ENCODE measurements at regions not wholly inside any gene's neighbourhood (a gene's known extent, or its start where the extent isn't known, plus 50 kb on each side); places are given as distances from the start of the nearest gene placed in this dataset.
"Not testable (repeated sequence)": the region's sequence is repeated elsewhere in the genome, so short reads cannot be mapped to it uniquely, and the experiment has no call there.

GRCh38 chr4:154029171-154029570, 240.3 kb upstream of the SFRP2 start:
- no peak for ATAC-seq (ENCODE audit: insufficient read depth, low FRiP score)
- H3K9ac ChIP-seq (ENCODE audit: insufficient read depth in 1 of 2, low read length in 2 of 2) = no peak overlapping the region
- DNase-seq = no peak
- no peak overlapping the region for H3K4me3 ChIP-seq
- no peaks in the 10 kb centered on the region for H3K27me3 ChIP-seq (ENCODE audit: control insufficient read depth in 3 of 3, insufficient read depth in 3 of 3, low read length in 2 of 3)
- H3K36me3 ChIP-seq (ENCODE audit: control insufficient read depth in 4 of 4, insufficient read depth in 4 of 4, low read length in 4 of 4) = no peaks in the 10 kb centered on the region
- TF ChIP-seq, protein P1, sequence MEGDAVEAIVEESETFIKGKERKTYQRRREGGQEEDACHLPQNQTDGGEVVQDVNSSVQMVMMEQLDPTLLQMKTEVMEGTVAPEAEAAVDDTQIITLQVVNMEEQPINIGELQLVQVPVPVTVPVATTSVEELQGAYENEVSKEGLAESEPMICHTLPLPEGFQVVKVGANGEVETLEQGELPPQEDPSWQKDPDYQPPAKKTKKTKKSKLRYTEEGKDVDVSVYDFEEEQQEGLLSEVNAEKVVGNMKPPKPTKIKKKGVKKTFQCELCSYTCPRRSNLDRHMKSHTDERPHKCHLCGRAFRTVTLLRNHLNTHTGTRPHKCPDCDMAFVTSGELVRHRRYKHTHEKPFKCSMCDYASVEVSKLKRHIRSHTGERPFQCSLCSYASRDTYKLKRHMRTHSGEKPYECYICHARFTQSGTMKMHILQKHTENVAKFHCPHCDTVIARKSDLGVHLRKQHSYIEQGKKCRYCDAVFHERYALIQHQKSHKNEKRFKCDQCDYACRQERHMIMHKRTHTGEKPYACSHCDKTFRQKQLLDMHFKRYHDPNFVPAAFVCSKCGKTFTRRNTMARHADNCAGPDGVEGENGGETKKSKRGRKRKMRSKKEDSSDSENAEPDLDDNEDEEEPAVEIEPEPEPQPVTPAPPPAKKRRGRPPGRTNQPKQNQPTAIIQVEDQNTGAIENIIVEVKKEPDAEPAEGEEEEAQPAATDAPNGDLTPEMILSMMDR (IDR thresholded peaks at IDR 0.05; ENCODE audit: control extremely low read depth, extremely low read depth) = no peak
- H3K9me3 ChIP-seq (ENCODE audit: control insufficient read depth in 4 of 4, insufficient read depth in 3 of 4, low read length in 3 of 4) = peaks cover 0 to 3% (median 0%) of the 10 kb centered on the region in 4 donors
- 86 to 93% methylated on average over 2 of the region's 2 CpGs for WGBS, 2 donors
- no peaks in the 10 kb centered on the region for H3K4me1 ChIP-seq (ENCODE audit: control insufficient read depth in 5 of 5, insufficient read depth in 5 of 5, low read length in 5 of 5)
- H3K27ac ChIP-seq (ENCODE audit: low read depth in 1 of 2, low read length in 1 of 2) = no peak overlapping the region

- WGBS, 2 donors = 59 to 71% methylated on average over 2 of the region's 2 CpGs
- ATAC-seq (ENCODE audit: insufficient read depth, low FRiP score) (no peak), DNase-seq (no peak)
- no peak overlapping the region for H3K27ac ChIP-seq (ENCODE audit: low read depth in 1 of 2, low read length in 1 of 2)
- no peaks in the 10 kb centered on the region for H3K36me3 ChIP-seq (ENCODE audit: control insufficient read depth in 4 of 4, insufficient read depth in 4 of 4, low read length in 4 of 4)
- H3K27me3 ChIP-seq (ENCODE audit: control insufficient read depth in 3 of 3, insufficient read depth in 3 of 3, low read length in 2 of 3) = no peaks in the 10 kb centered on the region
- H3K9me3 ChIP-seq (ENCODE audit: control insufficient read depth in 4 of 4, insufficient read depth in 3 of 4, low read length in 3 of 4) = no peaks in the 10 kb centered on the region
- TF ChIP-seq, protein P1 (IDR thresholded peaks at IDR 0.05; ENCODE audit: control extremely low read depth, extremely low read depth) = no peak
- no peak overlapping the region for H3K9ac ChIP-seq (ENCODE audit: insufficient read depth in 1 of 2, low read length in 2 of 2)
- no peaks in the 10 kb centered on the region for H3K4me1 ChIP-seq (ENCODE audit: control insufficient read depth in 5 of 5, insufficient read depth in 5 of 5, low read length in 5 of 5)
- no peak overlapping the region for H3K4me3 ChIP-seq
Measured at GRCh38 chr4:154025110-154025509, 236.2 kb upstream of the SFRP2 start.

DNA sequence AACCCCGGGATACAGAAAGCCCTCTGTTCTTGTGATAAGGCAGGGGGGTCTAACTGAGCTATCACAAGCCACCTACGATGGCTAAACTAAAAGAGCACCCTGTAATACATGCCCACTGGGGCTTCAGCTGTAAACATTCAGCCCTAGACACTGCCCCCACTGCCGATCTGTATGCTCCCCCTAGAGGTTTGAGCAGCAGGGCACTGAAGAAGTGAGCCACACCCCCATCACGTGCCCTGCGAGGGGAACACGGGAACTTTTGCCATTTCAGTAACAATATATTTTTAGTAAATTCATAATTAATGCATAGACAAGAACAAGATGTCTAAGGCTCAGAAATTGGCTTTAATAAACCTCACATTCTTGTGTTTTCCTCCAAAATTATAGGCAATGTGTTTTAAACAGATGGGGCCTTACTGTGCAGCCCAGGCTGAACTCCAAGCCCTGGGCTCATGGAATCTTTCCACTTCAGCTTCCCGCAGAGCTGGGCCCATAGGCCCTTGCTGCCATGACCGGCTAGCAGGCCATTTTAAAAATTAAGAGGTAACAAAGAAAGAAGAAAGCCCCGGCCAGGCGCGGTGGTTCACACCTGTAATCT, 235.3 kb upstream of the SFRP2 start:
- TF ChIP-seq, protein P1 (IDR thresholded peaks at IDR 0.05; ENCODE audit: control extremely low read depth, extremely low read depth) = no peak
- DNase-seq = no peak
- Histone ChIP-seq H3K4me3 (no peak overlapping the region), H3K4me1 (ENCODE audit: control insufficient read depth in 5 of 5, insufficient read depth in 5 of 5, low read length in 5 of 5) (no peaks in the 10 kb centered on the region), H3K27me3 (ENCODE audit: control insufficient read depth in 3 of 3, insufficient read depth in 3 of 3, low read length in 2 of 3) (no peaks in the 10 kb centered on the region), H3K9me3 (ENCODE audit: control insufficient read depth in 4 of 4, insufficient read depth in 3 of 4, low read length in 3 of 4) (no peaks in the 10 kb centered on the region), H3K36me3 (ENCODE audit: control insufficient read depth in 4 of 4, insufficient read depth in 4 of 4, low read length in 4 of 4) (no peaks in the 10 kb centered on the region), H3K27ac (ENCODE audit: low read depth in 1 of 2, low read length in 1 of 2) (no peak overlapping the region), H3K9ac (ENCODE audit: insufficient read depth in 1 of 2, low read length in 2 of 2) (no peak overlapping the region)
- ATAC-seq (ENCODE audit: insufficient read depth, low FRiP score) = no peak
- WGBS, 2 donors = 64 to 71% methylated on average over 11 of the region's 11 CpGs

- 89 to 91% methylated on average over 15 of the region's 15 CpGs for WGBS, 2 donors
- not testable (repeated sequence) for H3K4me1 ChIP-seq (ENCODE audit: control insufficient read depth in 5 of 5, insufficient read depth in 5 of 5, low read length in 5 of 5); DNase-seq; H3K27ac ChIP-seq (ENCODE audit: low read depth in 1 of 2, low read length in 1 of 2); H3K9ac ChIP-seq (ENCODE audit: insufficient read depth in 1 of 2, low read length in 2 of 2); H3K4me3 ChIP-seq; ATAC-seq (ENCODE audit: insufficient read depth, low FRiP score); H3K9me3 ChIP-seq (ENCODE audit: control insufficient read depth in 4 of 4, insufficient read depth in 3 of 4, low read length in 3 of 4); H3K36me3 ChIP-seq (ENCODE audit: control insufficient read depth in 4 of 4, insufficient read depth in 4 of 4, low read length in 4 of 4); H3K27me3 ChIP-seq (ENCODE audit: control insufficient read depth in 3 of 3, insufficient read depth in 3 of 3, low read length in 2 of 3)
Measured at GRCh38 chr4:154023671-154024070, 234.8 kb upstream of the SFRP2 start.
